K562 (cell line): ENCODE measurements at regions not wholly inside any gene's neighbourhood (a gene's known extent, or its start where the extent isn't known, plus 50 kb on each side); places are given as distances from the start of the nearest gene placed in this dataset.

Source experiments
- ATAC-seq: fragments of 200-7000 bp; cut with Tn5 transposase; 3 replicates; pipeline ENCODE4 v1.9.1; 2020; ENCODE audit warnings: moderate library complexity
- BruUV-seq: library from RNA; stranded (reverse); fragments of 400-500 nt; replicated peaks from 2 replicates; lab custom pipeline; 2021; lab: Mats Ljungman, UMichigan
- CTCF ChIA-PET: fragments of 300-600 bp; formaldehyde crosslinking; extraction: SDS; loops from one replicate; lab custom pipeline; 2021; ENCODE audit warnings: low intra/inter-chr PET ratio; lab: Yijun Ruan, JAX
- POLR2A ChIA-PET: fragments of 300-600, 350-650 bp; sonication (Branson Sonifier 250); formaldehyde crosslinking; extraction: SDS; loops from one replicate; lab custom pipeline; 2021; ENCODE audit warnings: antibody characterized with exemption, inconsistent platforms; lab: Yijun Ruan, JAX
- DNase-seq, 4 experiments: peaks; one replicate each; pipeline versions ENCODE4 v3.0.0 to v3.0.0-alpha.2; 2011 to 2018; ENCODE audit warnings: low spot score in 3 of 4, mixed read lengths in 3 of 4; ENCODE audit errors: extremely low read depth in 1 of 4
- FAIRE-seq: peaks from 2 replicates; lab custom pipeline; 2011; peaks lifted over from hg19 to GRCh38; lab: Jason Lieb, UNC
- H2AFZ ChIP-seq: 2 replicates; pipeline ENCODE4 v1.6.0; 2011; ENCODE audit warnings: low read depth, low read length, control low read depth, inconsistent platforms
- H3K27ac ChIP-seq: fragments of 200-600 bp; 3 replicates; pipeline ENCODE4 v1.8.0; 2011; ENCODE audit warnings: low read depth, mild to moderate bottlenecking, control low read depth, inconsistent platforms, low read length, moderate library complexity, mixed read lengths; ENCODE audit errors: extremely low read depth
- H3K27me3 ChIP-seq, 2 experiments: fragments of 300-600 bp in 1 of 2; 2 replicates in 1 of 2; 3 replicates in 1 of 2; pipeline versions ENCODE4 v1.6.0 to v1.8.0; 2011; ENCODE audit warnings: inconsistent platforms in 2 of 2, low read length in 2 of 2, mild to moderate bottlenecking in 1 of 2, mixed read lengths in 1 of 2, moderate library complexity in 1 of 2; ENCODE audit not compliant: control insufficient read depth in 2 of 2, insufficient read depth in 2 of 2
- H3K36me3 ChIP-seq: fragments of 300-600 bp; 3 replicates; pipeline ENCODE4 v1.8.0; 2011; ENCODE audit warnings: mild to moderate bottlenecking, low read length, inconsistent platforms; ENCODE audit not compliant: control insufficient read depth, insufficient read depth
- H3K4me1 ChIP-seq, 2 experiments: fragments of 200-600 bp in 1 of 2; replicated peaks in 1 of 2; 2 replicates in 1 of 2; 3 replicates in 1 of 2; pipeline versions ENCODE4 v1.5.1 to v1.8.0; 2011; ENCODE audit warnings: inconsistent platforms in 2 of 2, low read length in 2 of 2, mild to moderate bottlenecking in 1 of 2, mixed read lengths in 1 of 2, moderate library complexity in 1 of 2; ENCODE audit not compliant: control insufficient read depth in 2 of 2, insufficient read depth in 2 of 2
- H3K4me2 ChIP-seq: 2 replicates; pipeline ENCODE4 v1.6.1; 2011; ENCODE audit warnings: low read length, control low read depth, inconsistent platforms, mixed read lengths; ENCODE audit not compliant: insufficient read depth
- H3K4me3 ChIP-seq: fragments of 200-600 bp; sonication (generic), shearing (Covaris generic); 2 replicates; pipeline ENCODE4 v1.5.1; 2016; ENCODE audit warnings: control low read depth, inconsistent platforms
- H3K79me2 ChIP-seq: fragments of 200-600 bp; 3 replicates; pipeline ENCODE4 v1.8.0; 2011; ENCODE audit warnings: low read length, inconsistent platforms; ENCODE audit not compliant: control insufficient read depth, insufficient read depth
- H3K9ac ChIP-seq, 2 experiments: 2 replicates each; pipeline versions ENCODE4 v1.6.0 to v1.6.1; 2011; ENCODE audit warnings: low read depth in 2 of 2, low read length in 2 of 2, control low read depth in 1 of 2, inconsistent platforms in 1 of 2, mild to moderate bottlenecking in 1 of 2, mixed read lengths in 1 of 2; ENCODE audit not compliant: insufficient read depth in 1 of 2
- H3K9me1 ChIP-seq: one replicate; pipeline ENCODE4 v1.6.0; 2011; ENCODE audit warnings: inconsistent platforms, mild to moderate bottlenecking, low read length, moderate library complexity; ENCODE audit not compliant: control insufficient read depth, insufficient read depth
- H3K9me3 ChIP-seq: replicated peaks from 2 replicates; pipeline ENCODE4 v1.5.1; 2011; ENCODE audit warnings: low read depth, low read length, inconsistent platforms; ENCODE audit not compliant: control insufficient read depth, insufficient read depth
- H4K20me1 ChIP-seq: replicated peaks from 2 replicates; pipeline ENCODE4 v1.6.1; 2011; ENCODE audit warnings: low read length, inconsistent platforms, mixed read lengths; ENCODE audit not compliant: control insufficient read depth, insufficient read depth
- E2F3 ChIP-seq: fragments of 250-450 bp; sonication (Bioruptor Pico); IDR thresholded peaks from 2 replicates; pipeline ENCODE4 v1.4.0; 2020; ENCODE audit warnings: mild to moderate bottlenecking
- HCFC1 ChIP-seq: IDR thresholded peaks from 2 replicates; pipeline ENCODE4 v1.6.1; 2012; ENCODE audit warnings: low read depth, low read length, improper control_type of control experiment
- SAFB ChIP-seq: fragments of 200-400 bp; formaldehyde crosslinking; IDR thresholded peaks from 2 replicates; pipeline ENCODE4 v1.6.1; 2017; ENCODE audit warnings: low read depth, low read length, borderline replicate concordance
- ZNF644 ChIP-seq: fragments of 200-800 bp; sonication (Bioruptor generic); IDR thresholded peaks from 2 replicates; pipeline ENCODE4 v1.6.1; 2016; ENCODE audit warnings: low read depth, missing genetic modification characterization, missing compliant biosample characterization
- WGBS: fragments of 100-300 bp; shearing (Covaris generic); methylation state at CpG from one replicate; pipeline ENCODE4 v1.1.6; 2016; ENCODE audit warnings: low coverage, mixed read lengths; ENCODE audit not compliant: insufficient coverage; ENCODE audit errors: missing lambda C conversion rate; 5-methylcytosine and 5-hydroxymethylcytosine counted together
- in situ Hi-C: fragments of 300-500 bp; cut with MboI; formaldehyde crosslinking; loops from 4 replicates; pipeline ENCODE4 v1.15.0; 2018; ENCODE audit warnings: inconsistent platforms, mixed read lengths
- intact Hi-C: fragments of 100-400 bp; cut with micrococcal nuclease; formaldehyde crosslinking; loops from 2 replicates; pipeline ENCODE4 v1.14.2; 2022
- TF ChIP-seq, protein P1 (sequence below): fragments of 250-450 bp; sonication (Bioruptor Pico); IDR thresholded peaks from 2 replicates; pipeline ENCODE4 v1.5.0; 2021
- TF ChIP-seq, protein P2 (sequence below), 2 experiments: fragments of 450-650 bp; formaldehyde crosslinking in 1 of 2; IDR thresholded peaks; 2 replicates each; pipeline versions ENCODE4 v1.4.0 to v1.6.1; 2014 to 2020; ENCODE audit warnings: mild to moderate bottlenecking in 2 of 2, borderline replicate concordance in 1 of 2, low read depth in 1 of 2

DNA sequence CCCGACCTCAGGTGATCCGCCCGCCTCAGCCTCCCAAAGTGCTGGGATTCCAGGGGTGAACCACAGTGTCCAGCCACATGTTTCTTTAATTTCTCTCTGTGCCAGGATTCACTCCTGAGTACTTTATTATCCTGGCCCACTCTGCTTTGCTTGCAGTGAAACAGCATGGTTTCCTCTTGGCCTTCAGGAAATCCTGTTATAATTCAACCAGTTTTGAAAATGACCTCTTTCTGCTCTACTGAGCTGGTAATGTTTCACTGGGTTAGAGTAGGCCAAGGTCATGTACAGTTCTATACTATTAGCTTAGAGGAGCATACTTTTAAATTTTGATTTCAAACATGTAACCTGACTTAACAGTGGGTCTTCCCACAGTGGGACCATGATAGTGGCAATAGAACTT, 90.6 kb upstream of the PELI1 start:
- intact Hi-C loops (no loop called here), in situ Hi-C loops (no loop called here)
- Histone ChIP-seq H2AFZ (no peak overlapping the region), H3K27ac (no peak overlapping the region), H3K4me1 (0 out of 5 replicates have a peak, but pooled peaks cover 0 to 3% of the 10 kb centered on the region in 2 experiments), H3K36me3 (no peaks in the 10 kb centered on the region), H3K4me2 (no peak overlapping the region), H3K9me3 (no peaks in the 10 kb centered on the region), H4K20me1 (no peaks in the 10 kb centered on the region), H3K4me3 (no peak overlapping the region), H3K9ac (no peak overlapping the region), H3K27me3 (no peaks in the 10 kb centered on the region), H3K9me1 (no peaks in the 10 kb centered on the region), H3K79me2 (no peaks in the 10 kb centered on the region)
- ChIA-PET CTCF (no interaction called here), POLR2A (interaction anchor here (0.6 kb wide), 1 partner anchor 131 kb away, joined by 5 read pairs; no protein-coding TSS in a partner anchor)
- no peak for ATAC-seq
- 67% methylated on average over 3 of the region's 3 CpGs for WGBS
- DNase-seq = no peak
- FAIRE-seq = no peak
- BruUV-seq = no TSS peak
- TF ChIP-seq, protein P1, sequence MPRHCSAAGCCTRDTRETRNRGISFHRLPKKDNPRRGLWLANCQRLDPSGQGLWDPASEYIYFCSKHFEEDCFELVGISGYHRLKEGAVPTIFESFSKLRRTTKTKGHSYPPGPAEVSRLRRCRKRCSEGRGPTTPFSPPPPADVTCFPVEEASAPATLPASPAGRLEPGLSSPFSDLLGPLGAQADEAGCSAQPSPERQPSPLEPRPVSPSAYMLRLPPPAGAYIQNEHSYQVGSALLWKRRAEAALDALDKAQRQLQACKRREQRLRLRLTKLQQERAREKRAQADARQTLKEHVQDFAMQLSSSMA (CRISPR knock-in tag) = no peak
- TF ChIP-seq ZNF644 (tag) (no peak), SAFB (no peak), HCFC1 (no peak), E2F3 (CRISPR knock-in tag) (no peak)
- TF ChIP-seq, protein P2, sequence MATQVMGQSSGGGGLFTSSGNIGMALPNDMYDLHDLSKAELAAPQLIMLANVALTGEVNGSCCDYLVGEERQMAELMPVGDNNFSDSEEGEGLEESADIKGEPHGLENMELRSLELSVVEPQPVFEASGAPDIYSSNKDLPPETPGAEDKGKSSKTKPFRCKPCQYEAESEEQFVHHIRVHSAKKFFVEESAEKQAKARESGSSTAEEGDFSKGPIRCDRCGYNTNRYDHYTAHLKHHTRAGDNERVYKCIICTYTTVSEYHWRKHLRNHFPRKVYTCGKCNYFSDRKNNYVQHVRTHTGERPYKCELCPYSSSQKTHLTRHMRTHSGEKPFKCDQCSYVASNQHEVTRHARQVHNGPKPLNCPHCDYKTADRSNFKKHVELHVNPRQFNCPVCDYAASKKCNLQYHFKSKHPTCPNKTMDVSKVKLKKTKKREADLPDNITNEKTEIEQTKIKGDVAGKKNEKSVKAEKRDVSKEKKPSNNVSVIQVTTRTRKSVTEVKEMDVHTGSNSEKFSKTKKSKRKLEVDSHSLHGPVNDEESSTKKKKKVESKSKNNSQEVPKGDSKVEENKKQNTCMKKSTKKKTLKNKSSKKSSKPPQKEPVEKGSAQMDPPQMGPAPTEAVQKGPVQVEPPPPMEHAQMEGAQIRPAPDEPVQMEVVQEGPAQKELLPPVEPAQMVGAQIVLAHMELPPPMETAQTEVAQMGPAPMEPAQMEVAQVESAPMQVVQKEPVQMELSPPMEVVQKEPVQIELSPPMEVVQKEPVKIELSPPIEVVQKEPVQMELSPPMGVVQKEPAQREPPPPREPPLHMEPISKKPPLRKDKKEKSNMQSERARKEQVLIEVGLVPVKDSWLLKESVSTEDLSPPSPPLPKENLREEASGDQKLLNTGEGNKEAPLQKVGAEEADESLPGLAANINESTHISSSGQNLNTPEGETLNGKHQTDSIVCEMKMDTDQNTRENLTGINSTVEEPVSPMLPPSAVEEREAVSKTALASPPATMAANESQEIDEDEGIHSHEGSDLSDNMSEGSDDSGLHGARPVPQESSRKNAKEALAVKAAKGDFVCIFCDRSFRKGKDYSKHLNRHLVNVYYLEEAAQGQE (IDR thresholded peaks at IDR 0.05; ENCODE audit: borderline replicate concordance) = no peak
- TF ChIP-seq, protein P2 (CRISPR knock-in tag; IDR thresholded peaks at IDR 0.05; ENCODE audit: low read depth) = no peak
